Endothelial cell of umbilical vein (primary cell): ENCODE measurements at regions not wholly inside any gene's neighbourhood (a gene's known extent, or its start where the extent isn't known, plus 50 kb on each side); places are given as distances from the start of the nearest gene placed in this dataset.

Source experiments
- BruUV-seq: library from RNA; stranded (reverse); fragments of 400-500 nt; replicated peaks from 2 replicates; lab custom pipeline; 2021; lab: Mats Ljungman, UMichigan
- CTCF ChIA-PET: fragments of 300-600, 350-600 bp; sonication (Branson Sonifier 250); formaldehyde crosslinking; loops from one replicate; lab custom pipeline; 2021; ENCODE audit warnings: antibody characterized with exemption, inconsistent platforms; lab: Charles Lee
- POLR2A ChIA-PET: fragments of 300-600, 350-600 bp; sonication (Branson Sonifier 250); formaldehyde crosslinking; loops from one replicate; lab custom pipeline; 2021; ENCODE audit warnings: antibody characterized with exemption, inconsistent platforms; lab: Charles Lee
- DNase-seq: peaks from one replicate; pipeline ENCODE4 v3.0.0-alpha.2; 2011; ENCODE audit warnings: low read depth, low spot score
- FAIRE-seq: peaks from 2 replicates; lab custom pipeline; 2011; peaks lifted over from hg19 to GRCh38; lab: Jason Lieb, UNC
- H2AFZ ChIP-seq: 2 replicates; pipeline ENCODE4 v1.6.0; 2012; ENCODE audit warnings: low read depth, low read length, control low read depth, inconsistent platforms
- H3K27ac ChIP-seq: 2 replicates; pipeline ENCODE4 v1.5.1; 2011; ENCODE audit warnings: low read depth, mild to moderate bottlenecking, control low read depth, low read length, moderate library complexity; ENCODE audit not compliant: insufficient read depth
- H3K27me3 ChIP-seq, 2 experiments: 2 replicates each; pipeline versions ENCODE4 v1.6.0 to v1.6.1; 2011; ENCODE audit warnings: low read length in 2 of 2, mixed read lengths in 1 of 2; ENCODE audit not compliant: control insufficient read depth in 2 of 2, insufficient read depth in 2 of 2
- H3K36me3 ChIP-seq, 2 experiments: 2 replicates in 1 of 2; 3 replicates in 1 of 2; pipeline ENCODE4 v1.5.1; 2011; ENCODE audit warnings: low read length in 2 of 2, mild to moderate bottlenecking in 1 of 2, moderate library complexity in 1 of 2; ENCODE audit not compliant: control insufficient read depth in 2 of 2, insufficient read depth in 2 of 2; ENCODE audit errors: extremely low read depth in 1 of 2
- H3K4me1 ChIP-seq: 3 replicates; pipeline ENCODE4 v1.5.1; 2011; ENCODE audit warnings: mild to moderate bottlenecking, low read length; ENCODE audit not compliant: control insufficient read depth, insufficient read depth; ENCODE audit errors: extremely low read depth
- H3K4me2 ChIP-seq: 2 replicates; pipeline ENCODE4 v1.6.1; 2011; ENCODE audit warnings: low read length, control low read depth, mixed read lengths; ENCODE audit not compliant: insufficient read depth
- H3K4me3 ChIP-seq, 3 experiments: fragments of 200-600 bp in 1 of 3; sonication (generic), shearing (Covaris generic) in 1 of 3; replicated peaks in 1 of 3; 2 replicates each; pipeline ENCODE4 v1.5.1; 2011 to 2016; ENCODE audit warnings: control low read depth in 3 of 3, low read length in 3 of 3, mild to moderate bottlenecking in 2 of 3, inconsistent platforms in 1 of 3, low read depth in 1 of 3, moderate library complexity in 1 of 3; ENCODE audit not compliant: insufficient read depth in 1 of 3
- H3K79me2 ChIP-seq: 2 replicates; pipeline ENCODE4 v1.6.0; 2012; ENCODE audit warnings: low read length, inconsistent platforms; ENCODE audit not compliant: control insufficient read depth, insufficient read depth
- H3K9ac ChIP-seq: replicated peaks from 2 replicates; pipeline ENCODE3; 2011; ENCODE audit warnings: low read length, control low read depth; ENCODE audit not compliant: insufficient read depth; ENCODE audit errors: extremely low read depth
- H3K9me1 ChIP-seq: replicated peaks from 3 replicates; pipeline ENCODE4 v1.6.0; 2011; ENCODE audit warnings: mild to moderate bottlenecking, low read length; ENCODE audit not compliant: control insufficient read depth, insufficient read depth; ENCODE audit errors: extremely low read depth
- H3K9me3 ChIP-seq: replicated peaks from 2 replicates; pipeline ENCODE4 v1.5.1; 2012; ENCODE audit warnings: low read length, inconsistent platforms; ENCODE audit not compliant: control insufficient read depth, insufficient read depth
- H4K20me1 ChIP-seq: replicated peaks from 2 replicates; pipeline ENCODE3; 2011; ENCODE audit warnings: mild to moderate bottlenecking, low read length; ENCODE audit not compliant: control insufficient read depth, insufficient read depth; ENCODE audit errors: extremely low read depth
- EZH2 ChIP-seq: IDR thresholded peaks from 2 replicates; pipeline ENCODE4 v1.6.1; 2012; ENCODE audit warnings: borderline replicate concordance, low read depth, mild to moderate bottlenecking, moderate library complexity, low read length, inconsistent platforms; ENCODE audit not compliant: severe bottlenecking
- FOS ChIP-seq: IDR thresholded peaks from 2 replicates; pipeline ENCODE4 v1.6.1; 2011; ENCODE audit warnings: mild to moderate bottlenecking, low read length, moderate library complexity, borderline replicate concordance; ENCODE audit not compliant: insufficient read depth
- GATA2 ChIP-seq: IDR thresholded peaks from 2 replicates; pipeline ENCODE4 v1.7.0; 2011; ENCODE audit warnings: low read depth, mild to moderate bottlenecking, moderate library complexity, mixed read lengths, low read length; ENCODE audit not compliant: insufficient read length, insufficient read depth
- JUN ChIP-seq: IDR thresholded peaks from 2 replicates; pipeline ENCODE4 v1.6.1; 2011; ENCODE audit warnings: borderline replicate concordance, low read depth; ENCODE audit not compliant: insufficient read length, insufficient read depth
- MYC ChIP-seq: IDR thresholded peaks from one replicate; pipeline ENCODE4 v1.6.1; 2011; ENCODE audit warnings: mild to moderate bottlenecking, low read depth, low read length
- POLR2A ChIP-seq: IDR thresholded peaks from 2 replicates; pipeline ENCODE4 v1.6.1; 2012; ENCODE audit warnings: low read depth, mild to moderate bottlenecking, control low read depth, low read length
- POLR2AphosphoS5 ChIP-seq: IDR thresholded peaks from 2 replicates; pipeline ENCODE4 v1.6.1; 2012; ENCODE audit warnings: low read depth, mild to moderate bottlenecking, control low read depth, low read length, moderate library complexity; ENCODE audit not compliant: insufficient read depth
- dilution Hi-C: fragments of 300-500 bp; cut with MboI; formaldehyde crosslinking; loops from one replicate; pipeline ENCODE4 v1.15.0; 2019; ENCODE audit warnings: low sequenced_read_pairs; ENCODE audit not compliant: extremely low pct_ligation_motif_present
- intact Hi-C: fragments of 100-400 bp; cut with micrococcal nuclease; formaldehyde crosslinking; loops from one replicate; pipeline ENCODE4 v1.10.0; 2022
- TF ChIP-seq, protein P1 (sequence below): IDR thresholded peaks from 2 replicates; pipeline ENCODE4 v1.6.1; 2011; ENCODE audit not compliant: insufficient read depth, insufficient read length
- TF ChIP-seq, protein P2 (sequence below), 2 donors: IDR thresholded peaks; 1 replicate in 1 of 2; 2 replicates in 1 of 2; pipeline ENCODE4 v1.5.1; 2011; ENCODE audit warnings: low read length in 2 of 2, mild to moderate bottlenecking in 2 of 2, moderate library complexity in 2 of 2, control low read depth in 1 of 2, inconsistent platforms in 1 of 2, low read depth in 1 of 2; ENCODE audit not compliant: insufficient read depth in 1 of 2; ENCODE audit errors: extremely low read depth in 1 of 2

DNA sequence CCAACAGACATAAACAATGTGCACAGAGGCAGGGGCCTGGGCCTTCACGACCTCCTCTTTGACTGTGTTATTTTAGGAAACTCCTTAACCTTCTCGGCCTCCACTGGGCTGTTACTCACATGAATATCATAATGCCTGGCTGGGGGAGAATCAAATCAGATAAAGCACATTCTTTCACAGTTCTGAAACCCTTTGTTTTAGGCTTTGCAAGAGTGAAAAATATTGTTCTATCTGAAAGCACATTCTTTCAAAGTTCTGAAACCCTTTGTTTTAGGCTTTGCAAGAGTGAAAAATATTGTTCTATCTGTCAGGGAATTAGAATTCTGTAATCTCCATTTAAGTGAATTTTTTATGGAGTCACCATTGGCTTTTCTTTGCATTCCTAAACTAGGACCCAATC lies 50.7 kb upstream of the SYNDIG1 start:
- TF ChIP-seq JUN (no peak), POLR2A (no peak), FOS (no peak), GATA2 (no peak), MYC (no peak), POLR2AphosphoS5 (no peak), EZH2 (no peak)
- TF ChIP-seq, protein P1, sequence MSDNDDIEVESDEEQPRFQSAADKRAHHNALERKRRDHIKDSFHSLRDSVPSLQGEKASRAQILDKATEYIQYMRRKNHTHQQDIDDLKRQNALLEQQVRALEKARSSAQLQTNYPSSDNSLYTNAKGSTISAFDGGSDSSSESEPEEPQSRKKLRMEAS, result no peak
- TF ChIP-seq, protein P2, sequence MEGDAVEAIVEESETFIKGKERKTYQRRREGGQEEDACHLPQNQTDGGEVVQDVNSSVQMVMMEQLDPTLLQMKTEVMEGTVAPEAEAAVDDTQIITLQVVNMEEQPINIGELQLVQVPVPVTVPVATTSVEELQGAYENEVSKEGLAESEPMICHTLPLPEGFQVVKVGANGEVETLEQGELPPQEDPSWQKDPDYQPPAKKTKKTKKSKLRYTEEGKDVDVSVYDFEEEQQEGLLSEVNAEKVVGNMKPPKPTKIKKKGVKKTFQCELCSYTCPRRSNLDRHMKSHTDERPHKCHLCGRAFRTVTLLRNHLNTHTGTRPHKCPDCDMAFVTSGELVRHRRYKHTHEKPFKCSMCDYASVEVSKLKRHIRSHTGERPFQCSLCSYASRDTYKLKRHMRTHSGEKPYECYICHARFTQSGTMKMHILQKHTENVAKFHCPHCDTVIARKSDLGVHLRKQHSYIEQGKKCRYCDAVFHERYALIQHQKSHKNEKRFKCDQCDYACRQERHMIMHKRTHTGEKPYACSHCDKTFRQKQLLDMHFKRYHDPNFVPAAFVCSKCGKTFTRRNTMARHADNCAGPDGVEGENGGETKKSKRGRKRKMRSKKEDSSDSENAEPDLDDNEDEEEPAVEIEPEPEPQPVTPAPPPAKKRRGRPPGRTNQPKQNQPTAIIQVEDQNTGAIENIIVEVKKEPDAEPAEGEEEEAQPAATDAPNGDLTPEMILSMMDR (IDR thresholded peaks at IDR 0.05; ENCODE audit: extremely low read depth in 1 of 2, insufficient read depth in 1 of 2, low read depth in 1 of 2, low read length in 2 of 2), result no peak
- no peaks in the 10 kb centered on the region for H3K27me3 ChIP-seq
- intact Hi-C loops, result loop anchor here (10.0 kb wide), 1 partner anchor 64 kb away; no protein-coding TSS in a partner anchor
- no peaks in the 10 kb centered on the region for H3K4me1 ChIP-seq
- no peak overlapping the region for H3K4me2 ChIP-seq
- H3K36me3 ChIP-seq, result no peaks in the 10 kb centered on the region
- no peak overlapping the region for H3K4me3 ChIP-seq
- H4K20me1 ChIP-seq, result no peaks in the 10 kb centered on the region
- no peak overlapping the region for H2AFZ ChIP-seq
- CTCF ChIA-PET, result no interaction called here
- H3K9ac ChIP-seq, result no peak overlapping the region
- no peak for DNase-seq
- H3K9me3 ChIP-seq, result peaks cover 5% of the 10 kb centered on the region
- no peaks in the 10 kb centered on the region for H3K79me2 ChIP-seq
- dilution Hi-C loops, result no loop called here
- POLR2A ChIA-PET, result no interaction called here
- no peak overlapping the region for H3K27ac ChIP-seq
- FAIRE-seq, result no peak
- BruUV-seq, result no TSS peak
- no peaks in the 10 kb centered on the region for H3K9me1 ChIP-seq
